GM12873 (cell line): ENCODE measurements at regions not wholly inside any gene's neighbourhood (a gene's known extent, or its start where the extent isn't known, plus 50 kb on each side); places are given as distances from the start of the nearest gene placed in this dataset.

ENCODE experiments used
- TF ChIP-seq, protein P1 (sequence below): IDR thresholded peaks from 2 replicates; pipeline ENCODE4 v1.5.1; 2012; ENCODE audit warnings: low read depth, mild to moderate bottlenecking, moderate library complexity, low read length, control low read depth; ENCODE audit not compliant: insufficient read depth; ENCODE audit errors: missing control alignments

DNA sequence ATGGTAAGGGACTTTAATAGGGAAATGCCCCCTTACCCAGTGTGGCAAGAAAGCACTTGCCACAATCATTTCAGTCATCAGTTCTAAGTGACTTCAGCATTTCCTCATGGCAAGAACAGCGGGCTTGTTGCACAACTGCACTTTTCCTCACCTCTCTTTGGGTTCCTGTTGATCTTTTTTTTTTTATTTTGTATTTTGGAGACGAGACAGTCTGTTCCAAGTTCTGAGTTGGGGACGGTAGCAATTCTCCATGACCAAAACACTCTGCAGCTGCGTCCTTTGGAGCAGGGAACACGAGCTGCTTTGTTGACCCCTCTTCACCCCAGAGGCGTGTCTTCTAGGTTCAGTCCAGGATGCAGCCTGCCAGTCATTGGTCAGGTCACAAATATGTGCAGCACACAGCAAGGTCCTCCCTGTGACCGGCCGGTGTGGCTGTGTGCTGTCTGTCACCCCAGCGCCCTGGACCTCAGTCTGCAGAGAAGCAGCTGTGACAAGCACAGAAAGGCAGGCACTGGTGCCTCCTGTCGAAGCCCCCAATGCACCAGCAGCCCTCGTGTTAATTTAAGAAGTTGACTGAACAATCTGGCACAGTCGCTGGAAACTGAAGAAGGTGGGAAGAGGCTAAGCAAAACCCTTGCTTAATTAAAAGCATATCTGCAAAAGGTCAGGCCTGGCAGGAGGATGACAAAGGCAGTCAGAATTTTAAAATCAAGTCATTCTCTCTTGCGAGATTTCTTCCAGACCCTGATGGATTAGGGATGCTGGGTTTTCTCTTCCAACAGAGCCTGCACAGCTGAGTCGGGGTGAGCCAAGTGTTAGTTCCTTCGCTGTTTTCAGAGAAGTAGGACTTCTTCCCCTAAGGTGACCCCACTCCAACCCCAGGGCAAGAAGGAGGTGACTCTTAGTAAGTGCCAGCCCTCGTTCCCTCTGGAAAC, 96.7 kb upstream of the COPS8 start:
- TF ChIP-seq, protein P1, sequence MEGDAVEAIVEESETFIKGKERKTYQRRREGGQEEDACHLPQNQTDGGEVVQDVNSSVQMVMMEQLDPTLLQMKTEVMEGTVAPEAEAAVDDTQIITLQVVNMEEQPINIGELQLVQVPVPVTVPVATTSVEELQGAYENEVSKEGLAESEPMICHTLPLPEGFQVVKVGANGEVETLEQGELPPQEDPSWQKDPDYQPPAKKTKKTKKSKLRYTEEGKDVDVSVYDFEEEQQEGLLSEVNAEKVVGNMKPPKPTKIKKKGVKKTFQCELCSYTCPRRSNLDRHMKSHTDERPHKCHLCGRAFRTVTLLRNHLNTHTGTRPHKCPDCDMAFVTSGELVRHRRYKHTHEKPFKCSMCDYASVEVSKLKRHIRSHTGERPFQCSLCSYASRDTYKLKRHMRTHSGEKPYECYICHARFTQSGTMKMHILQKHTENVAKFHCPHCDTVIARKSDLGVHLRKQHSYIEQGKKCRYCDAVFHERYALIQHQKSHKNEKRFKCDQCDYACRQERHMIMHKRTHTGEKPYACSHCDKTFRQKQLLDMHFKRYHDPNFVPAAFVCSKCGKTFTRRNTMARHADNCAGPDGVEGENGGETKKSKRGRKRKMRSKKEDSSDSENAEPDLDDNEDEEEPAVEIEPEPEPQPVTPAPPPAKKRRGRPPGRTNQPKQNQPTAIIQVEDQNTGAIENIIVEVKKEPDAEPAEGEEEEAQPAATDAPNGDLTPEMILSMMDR: no peak

DNA sequence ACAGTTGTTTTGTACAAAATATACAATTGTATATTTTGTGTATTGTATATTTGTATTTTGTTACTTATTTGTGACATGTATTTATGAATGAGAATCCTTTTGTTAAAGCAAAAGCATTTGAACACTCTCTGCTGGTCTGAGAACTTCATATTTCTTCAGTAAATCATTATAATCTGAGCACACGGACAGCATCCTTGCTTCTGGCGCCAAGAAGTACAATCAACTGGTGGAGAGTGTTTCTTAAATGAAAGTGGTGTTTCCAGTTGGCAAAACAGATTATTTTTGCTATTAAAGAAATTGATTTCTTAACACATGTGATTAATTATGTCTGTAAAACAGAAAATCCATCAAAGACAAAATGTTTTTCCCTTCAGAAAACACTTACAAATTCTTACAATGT, 95.1 kb upstream of the COPS8 start:
- TF ChIP-seq, protein P1: no peak

DNA sequence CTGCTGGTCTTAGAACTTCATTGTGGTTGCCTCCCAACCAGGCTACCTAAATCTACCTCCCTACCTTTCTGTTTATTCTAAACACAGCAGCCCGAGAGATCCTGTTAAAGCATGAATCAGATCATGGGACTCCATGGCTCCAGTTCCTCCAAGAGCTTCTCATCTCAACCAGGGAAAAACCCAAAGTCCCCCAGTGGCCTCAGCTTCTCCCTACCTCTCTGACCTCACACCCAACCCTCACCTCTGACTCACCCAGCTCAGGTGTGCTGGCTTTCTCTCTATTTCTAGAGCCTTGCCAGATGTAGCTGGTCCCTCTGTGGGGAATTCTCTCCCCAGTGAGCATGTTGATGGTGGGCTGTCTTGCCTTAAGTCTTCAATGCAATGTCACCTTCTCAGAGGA, 93.8 kb upstream of the COPS8 start:
- TF ChIP-seq, protein P1: no peak

DNA sequence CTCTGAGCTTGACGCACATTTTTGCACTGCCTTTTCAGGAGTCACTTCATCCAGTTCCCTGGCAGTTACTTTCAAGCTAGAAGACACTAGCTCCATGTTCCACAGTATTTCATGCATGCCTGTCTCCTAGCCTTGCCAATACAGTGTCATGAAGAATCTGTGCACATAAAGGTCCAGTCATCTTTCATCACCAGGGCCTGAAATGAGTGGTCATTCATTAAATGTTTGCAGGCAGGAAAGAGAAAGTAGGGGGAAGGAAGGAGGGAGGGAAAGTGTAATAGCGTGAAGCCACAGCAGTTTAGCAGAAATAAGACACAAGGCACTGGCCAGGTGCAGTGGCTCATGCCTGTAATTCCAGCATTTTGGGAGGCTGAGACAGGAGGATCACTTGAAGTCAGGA, 92.4 kb upstream of the COPS8 start:
- TF ChIP-seq, protein P1: no peak

DNA sequence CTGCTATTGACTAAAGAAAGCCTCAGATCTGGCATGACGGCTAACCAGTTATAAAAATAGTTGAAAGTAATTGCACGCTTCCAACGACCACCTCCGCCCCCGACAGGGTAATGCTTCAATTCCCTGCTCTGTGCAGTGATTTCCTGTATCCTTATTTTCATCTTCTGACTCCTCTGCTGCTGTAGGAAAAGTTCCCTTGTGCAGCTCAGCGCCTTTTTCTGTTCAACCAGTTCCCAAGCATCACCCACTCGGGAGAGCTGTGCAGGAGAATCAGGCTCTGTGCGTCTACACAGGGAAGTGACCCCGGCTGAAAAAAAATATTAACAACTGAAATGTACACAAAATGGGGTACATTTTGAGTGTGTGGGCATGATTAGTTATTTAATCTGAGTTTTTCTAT, 91.3 kb upstream of the COPS8 start:
- TF ChIP-seq, protein P1: no peak

DNA sequence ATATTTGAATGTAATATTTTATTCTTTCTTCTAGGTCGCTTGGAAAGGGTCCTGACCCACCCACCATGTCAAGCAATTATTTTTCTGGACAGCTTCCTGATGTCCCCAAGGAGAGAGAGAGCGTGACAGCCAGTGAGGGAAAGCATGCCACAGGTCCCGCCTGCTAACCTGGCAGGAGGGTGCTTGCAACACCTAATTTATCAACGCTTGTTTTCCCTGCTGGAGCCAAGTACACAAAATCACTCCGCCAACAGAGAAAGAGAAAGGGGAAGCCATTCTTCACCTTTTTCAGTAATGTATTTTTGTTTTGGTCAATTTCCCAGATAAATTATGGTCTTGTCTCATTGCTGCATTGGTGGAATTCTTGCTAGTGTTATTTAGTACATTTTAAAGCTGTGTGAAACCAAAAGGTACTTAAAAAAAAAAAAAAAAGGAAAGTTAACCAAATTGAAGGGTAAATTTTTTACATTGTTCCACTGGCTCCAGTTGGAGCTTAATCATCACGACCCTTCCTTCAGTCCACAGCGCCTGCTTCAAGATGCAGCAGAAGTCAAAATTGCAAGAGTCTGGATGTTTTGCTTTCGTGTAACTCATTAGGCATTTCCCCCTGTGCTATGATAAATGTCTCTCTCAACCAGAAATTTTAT, 88.5 kb upstream of the COPS8 start:
- TF ChIP-seq, protein P1: no peak

DNA sequence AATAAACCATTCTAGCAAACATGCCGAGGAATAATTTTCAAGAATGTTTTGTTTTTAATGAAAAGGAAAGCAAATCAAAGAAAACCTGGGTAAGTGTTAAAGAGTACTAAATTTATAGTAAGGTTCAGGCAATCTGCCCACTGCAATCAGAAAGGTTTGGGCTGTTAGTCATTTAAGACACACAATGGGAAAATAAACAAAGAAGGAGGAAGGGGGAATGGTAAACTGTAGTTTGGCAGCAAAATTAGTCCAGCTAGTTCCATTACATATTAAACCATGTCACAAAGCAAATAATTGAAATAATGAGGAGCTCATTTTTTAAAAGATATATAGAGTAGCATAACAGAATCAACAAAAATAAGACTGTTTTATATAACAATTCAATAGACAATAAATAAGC, 87.5 kb upstream of the COPS8 start:
- TF ChIP-seq, protein P1: no peak
